ENCODE measurements at regions not wholly inside any gene's neighbourhood (a gene's known extent, or its start where the extent isn't known, plus 50 kb on each side); places are given as distances from the start of the nearest gene placed in this dataset.

- no peak for DNase-seq
These were observed 195.0 kb upstream of the RHOBTB1 start for GRCh38 chr10:61138708-61139591.

GRCh38 chr10:61136139-61136538, 192.2 kb upstream of the RHOBTB1 start:
- DNase-seq: no peak

- no peak for DNase-seq
These were observed 191.3 kb upstream of the RHOBTB1 start for GRCh38 chr10:61135276-61135721.

- no peak for DNase-seq
These were observed 186.4 kb upstream of the RHOBTB1 start for GRCh38 chr10:61130366-61130765.

- no peak for DNase-seq
These were observed 184.2 kb upstream of the RHOBTB1 start for GRCh38 chr10:61128196-61128595.

- DNase-seq: no peak
These were observed 181.7 kb upstream of the RHOBTB1 start for GRCh38 chr10:61125560-61126170.

GRCh38 chr10:61124756-61125530, 181.0 kb upstream of the RHOBTB1 start:
- no peak for DNase-seq

- no peak for DNase-seq
These were observed 176.8 kb upstream of the RHOBTB1 start for GRCh38 chr10:61120805-61121204.

GRCh38 chr10:61119573-61119972, 175.6 kb upstream of the RHOBTB1 start:
- DNase-seq: no peak

GRCh38 chr10:61115897-61116296, 171.9 kb upstream of the RHOBTB1 start:
- DNase-seq: no peak

- DNase-seq: no peak
These were observed 168.8 kb upstream of the RHOBTB1 start for GRCh38 chr10:61112771-61113170.

GRCh38 chr10:61110936-61111335, 167.0 kb upstream of the RHOBTB1 start:
- no peak for DNase-seq

- no peak for DNase-seq
These were observed 166.3 kb upstream of the RHOBTB1 start for GRCh38 chr10:61110188-61110844.

GRCh38 chr10:61108915-61109314, 164.9 kb upstream of the RHOBTB1 start:
- no peak for DNase-seq

GRCh38 chr10:61100887-61101286, 156.9 kb upstream of the RHOBTB1 start:
- DNase-seq: no peak

GRCh38 chr10:61099756-61100155, 155.8 kb upstream of the RHOBTB1 start:
- DNase-seq: no peak

GRCh38 chr10:61098966-61099365, 155.0 kb upstream of the RHOBTB1 start:
- no peak for DNase-seq

GRCh38 chr10:61097026-61097425, 153.0 kb upstream of the RHOBTB1 start:
- DNase-seq: no peak

- no peak for DNase-seq
These were observed 152.1 kb upstream of the RHOBTB1 start for GRCh38 chr10:61096056-61096455.

- no peak for DNase-seq
These were observed 147.5 kb upstream of the RHOBTB1 start for GRCh38 chr10:61091531-61091930.

- no peak for DNase-seq
These were observed 145.3 kb upstream of the RHOBTB1 start for GRCh38 chr10:61089251-61089650.

GRCh38 chr10:61084493-61084892, 140.5 kb upstream of the RHOBTB1 start:
- DNase-seq: no peak

- DNase-seq: no peak
These were observed 137.3 kb upstream of the RHOBTB1 start for GRCh38 chr10:61081301-61081700.

Measured in retina (tissue), 1 donor.